CD4-positive, alpha-beta T cell (primary cell): ENCODE measurements at regions not wholly inside any gene's neighbourhood (a gene's known extent, or its start where the extent isn't known, plus 50 kb on each side); places are given as distances from the start of the nearest gene placed in this dataset.

Experiments used
- ATAC-seq: fragments of 200-7000 bp; cut with Tn5 transposase; one replicate; pipeline ENCODE4 v1.10.0; 2022; ENCODE audit warnings: mild to moderate bottlenecking; ENCODE audit not compliant: poor library complexity
- CTCF ChIA-PET: fragments of 350-600 bp; sonication (Branson Sonifier 250); formaldehyde crosslinking; loops from one replicate; lab custom pipeline; 2021; ENCODE audit warnings: antibody characterized with exemption, inconsistent platforms; lab: Charles Lee
- POLR2A ChIA-PET: fragments of 350-600 bp; sonication (Branson Sonifier 250); formaldehyde crosslinking; loops from one replicate; lab custom pipeline; 2021; ENCODE audit warnings: antibody characterized with exemption, inconsistent platforms; lab: Charles Lee
- DNase-seq, 14 experiments: peaks; one replicate each; pipeline ENCODE4 v3.0.0-alpha.2; 2013 to 2020; ENCODE audit warnings: mixed read lengths in 2 of 14
- H3K27ac ChIP-seq, 2 donors: one replicate each; pipeline versions ENCODE4 v1.5.1 to v1.7.0; 2013; ENCODE audit warnings: low read length in 2 of 2, low read depth in 1 of 2, mild to moderate bottlenecking in 1 of 2
- H3K27me3 ChIP-seq, 2 experiments: 1 replicate in 1 of 2; 2 replicates in 1 of 2; pipeline versions ENCODE4 v1.6.1 to v1.7.0; 2013; ENCODE audit warnings: low read length in 2 of 2, control low read depth in 1 of 2, mild to moderate bottlenecking in 1 of 2, moderate library complexity in 1 of 2; ENCODE audit not compliant: insufficient read depth in 2 of 2, control insufficient read depth in 1 of 2
- H3K36me3 ChIP-seq: one replicate; pipeline ENCODE4 v1.6.1; 2013; ENCODE audit warnings: low read length, control low read depth; ENCODE audit not compliant: insufficient read depth
- H3K4me1 ChIP-seq: one replicate; pipeline ENCODE4 v1.6.1; 2013; ENCODE audit warnings: low read length, control low read depth; ENCODE audit not compliant: insufficient read depth
- H3K4me3 ChIP-seq: one replicate; pipeline ENCODE4 v1.5.1; 2013; ENCODE audit warnings: mild to moderate bottlenecking, low read length, moderate library complexity
- H3K9me3 ChIP-seq, 2 experiments: 1 replicate in 1 of 2; 2 replicates in 1 of 2; pipeline versions ENCODE4 v1.6.1 to v1.7.0; 2013; ENCODE audit warnings: low read length in 2 of 2, mild to moderate bottlenecking in 2 of 2, control low read depth in 1 of 2, moderate library complexity in 1 of 2; ENCODE audit not compliant: control insufficient read depth in 1 of 2, insufficient read depth in 1 of 2
- H3K27ac Mint-ChIP-seq: one replicate; pipeline ENCODE4 v1.8.0; 2020; ENCODE audit warnings: mixed read lengths
- H3K27me3 Mint-ChIP-seq: one replicate; pipeline ENCODE4 v1.8.0; 2021; ENCODE audit warnings: mixed read lengths
- H3K36me3 Mint-ChIP-seq: one replicate; pipeline ENCODE4 v1.8.0; 2021; ENCODE audit warnings: low read depth, mixed read lengths
- H3K4me1 Mint-ChIP-seq: one replicate; pipeline ENCODE4 v1.8.0; 2021; ENCODE audit warnings: low read depth, mixed read lengths
- H3K4me3 Mint-ChIP-seq: one replicate; pipeline ENCODE4 v1.8.0; 2020; ENCODE audit warnings: mild to moderate bottlenecking, mixed read lengths
- H3K9me3 Mint-ChIP-seq: one replicate; pipeline ENCODE4 v1.8.0; 2020; ENCODE audit warnings: mixed read lengths
- CTCF ChIP-seq: fragments of 200-600 bp; IDR thresholded peaks from one replicate; pipeline ENCODE4 v1.8.0; 2022; ENCODE audit warnings: antibody characterized with exemption, mild to moderate bottlenecking
- intact Hi-C, 2 experiments: fragments of 100-400 bp; cut with DNase I in 1 of 2; cut with micrococcal nuclease in 1 of 2; formaldehyde crosslinking; loops; one replicate each; pipeline versions ENCODE4 v1.15.1 to v1.9.0; 2023 to 2025; cut with DNase I, micrococcal nuclease

- TF ChIP-seq CTCF = no peak
- Mint-ChIP-seq H3K4me1 (no peaks in the 10 kb centered on the region), H3K27ac (no peak overlapping the region), H3K4me3 (no peak overlapping the region), H3K9me3 (peaks cover 6% of the 10 kb centered on the region), H3K36me3 (no peaks in the 10 kb centered on the region), H3K27me3 (no peaks in the 10 kb centered on the region)
- intact Hi-C loops = no loop called here
- no peak for ATAC-seq
- CTCF ChIA-PET = no interaction called here
- POLR2A ChIA-PET = no interaction called here
- no peak overlapping the region for H3K27ac ChIP-seq
- no peaks in the 10 kb centered on the region for H3K36me3 ChIP-seq
- no peak overlapping the region for H3K4me3 ChIP-seq
- H3K4me1 ChIP-seq = no peaks in the 10 kb centered on the region
- no peaks in the 10 kb centered on the region for H3K27me3 ChIP-seq
- H3K9me3 ChIP-seq = peaks cover 0 to 6% of the 10 kb centered on the region in 2 experiments
- no peak for DNase-seq
Measured at GRCh38 chr7:15891151-15891881, 204.8 kb upstream of the MEOX2 start.

- no peaks in the 10 kb centered on the region for H3K4me1 ChIP-seq
- Mint-ChIP-seq H3K9me3 (peaks cover 3% of the 10 kb centered on the region), H3K4me1 (no peaks in the 10 kb centered on the region), H3K36me3 (no peaks in the 10 kb centered on the region), H3K27me3 (no peaks in the 10 kb centered on the region), H3K4me3 (no peak overlapping the region), H3K27ac (no peak overlapping the region)
- no peak overlapping the region for H3K4me3 ChIP-seq
- ATAC-seq (no peak), DNase-seq (no peak)
- no peaks in the 10 kb centered on the region for H3K27me3 ChIP-seq
- no peak for TF ChIP-seq CTCF
- peaks cover 0 to 6% of the 10 kb centered on the region in 2 experiments for H3K9me3 ChIP-seq
- POLR2A ChIA-PET = no interaction called here
- H3K27ac ChIP-seq = no peak overlapping the region
- H3K36me3 ChIP-seq = no peaks in the 10 kb centered on the region
- intact Hi-C loops = no loop called here
- CTCF ChIA-PET = no interaction called here
Measured at GRCh38 chr7:15889507-15889906, 203.0 kb upstream of the MEOX2 start.

- no peak for TF ChIP-seq CTCF
- Histone ChIP-seq H3K9me3 (peaks cover 0 to 6% of the 10 kb centered on the region in 2 experiments), H3K36me3 (no peaks in the 10 kb centered on the region), H3K27me3 (no peaks in the 10 kb centered on the region), H3K27ac (no peak overlapping the region), H3K4me1 (no peaks in the 10 kb centered on the region), H3K4me3 (no peak overlapping the region)
- no peak overlapping the region for H3K4me3 Mint-ChIP-seq
- DNase-seq (no peak), ATAC-seq (no peak)
- H3K4me1 Mint-ChIP-seq = no peaks in the 10 kb centered on the region
- intact Hi-C loops = no loop called here
- H3K9me3 Mint-ChIP-seq = peaks cover 3% of the 10 kb centered on the region
- CTCF ChIA-PET = no interaction called here
- no peak overlapping the region for H3K27ac Mint-ChIP-seq
- POLR2A ChIA-PET = no interaction called here
- no peaks in the 10 kb centered on the region for H3K27me3 Mint-ChIP-seq
- H3K36me3 Mint-ChIP-seq = no peaks in the 10 kb centered on the region
Measured at GRCh38 chr7:15888090-15888489, 201.6 kb upstream of the MEOX2 start.
